Stimulated activated CD8-positive, alpha-beta memory T cell treated with anti-CD3 and anti-CD28 coated beads, Interleukin-4, amount 100 ng/mL, for 24 hours (primary cell): ENCODE measurements at regions not wholly inside any gene's neighbourhood (a gene's known extent, or its start where the extent isn't known, plus 50 kb on each side); places are given as distances from the start of the nearest gene placed in this dataset.

Experiments
- DNase-seq: peaks from one replicate; pipeline ENCODE4 v3.0.0-alpha.2; 2020; ENCODE audit warnings: low read depth

DNA sequence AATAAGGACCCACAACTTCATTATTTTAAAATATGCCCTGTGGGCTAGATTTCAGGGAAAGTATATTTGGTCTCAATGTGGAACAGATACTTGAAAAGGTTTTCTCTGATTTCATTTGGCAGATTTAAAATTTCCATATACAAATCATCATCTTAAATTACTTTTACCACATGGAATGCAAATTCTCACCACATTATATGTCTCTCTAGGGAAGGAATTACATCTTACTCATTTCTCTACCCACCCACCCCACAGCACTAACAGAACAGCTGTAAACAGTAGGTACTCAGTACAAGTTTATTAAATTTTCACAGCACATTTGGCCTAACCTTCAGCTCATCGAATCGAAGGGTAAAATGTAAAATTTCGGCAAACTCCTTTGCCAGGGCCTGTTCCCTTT lies 104.0 kb downstream of the CYRIA start:
- no peak for DNase-seq

DNA sequence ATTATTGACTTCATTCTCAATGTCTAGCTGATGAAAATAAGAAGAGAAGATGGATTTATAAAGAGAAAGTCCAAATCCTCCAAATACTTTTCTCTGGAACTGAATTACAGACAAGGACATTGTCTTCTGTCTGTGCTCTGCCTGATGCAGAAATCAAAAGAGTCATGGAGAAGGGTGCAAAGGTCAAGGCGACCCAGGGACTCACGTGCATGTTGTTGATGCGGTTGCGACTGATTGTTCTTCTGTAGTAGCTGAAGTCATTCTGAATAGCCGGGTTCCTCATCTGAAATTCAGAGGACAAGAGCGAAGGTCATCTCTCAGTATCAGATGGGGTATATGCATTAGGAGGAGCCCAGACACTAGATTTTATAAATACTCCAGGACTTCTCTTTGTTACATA lies 104.4 kb downstream of the CYRIA start:
- DNase-seq, result no peak

DNA sequence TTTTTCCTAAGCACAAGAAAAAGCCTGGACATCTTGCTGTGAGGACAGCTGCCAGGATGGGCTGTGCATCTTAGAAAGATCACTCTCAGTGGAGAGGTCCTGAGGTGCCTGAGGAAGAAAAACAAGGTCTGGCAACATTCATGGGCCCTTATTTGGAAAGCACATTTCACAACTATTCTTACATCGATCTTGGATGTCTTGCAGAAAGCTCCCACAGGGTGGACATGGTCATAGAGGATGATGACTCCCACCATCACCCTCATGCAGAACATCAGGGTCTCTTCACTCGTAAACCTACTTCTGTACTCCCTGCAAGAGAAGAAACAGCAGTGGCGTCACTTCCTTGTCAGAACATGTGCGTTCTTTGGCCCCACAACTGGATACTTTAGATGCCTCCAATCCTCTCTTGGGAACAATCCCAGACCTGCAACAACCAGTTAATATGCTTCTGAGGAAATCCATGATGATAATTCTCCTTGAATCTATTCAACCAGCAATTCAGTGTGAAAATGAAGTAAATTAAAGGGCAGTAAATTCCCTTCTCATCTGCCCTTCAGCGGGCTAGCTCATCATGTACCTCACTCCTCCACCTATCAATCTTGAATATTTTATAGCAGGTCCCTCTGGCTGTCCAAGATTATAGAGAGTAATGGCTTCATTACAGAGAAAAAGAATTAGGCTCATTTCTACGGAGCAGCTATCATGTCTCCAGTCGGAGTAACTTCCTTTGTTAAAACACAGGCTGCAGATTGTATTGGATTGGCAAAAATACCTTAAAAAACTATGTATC lies 106.2 kb downstream of the CYRIA start:
- DNase-seq, result no peak

DNA sequence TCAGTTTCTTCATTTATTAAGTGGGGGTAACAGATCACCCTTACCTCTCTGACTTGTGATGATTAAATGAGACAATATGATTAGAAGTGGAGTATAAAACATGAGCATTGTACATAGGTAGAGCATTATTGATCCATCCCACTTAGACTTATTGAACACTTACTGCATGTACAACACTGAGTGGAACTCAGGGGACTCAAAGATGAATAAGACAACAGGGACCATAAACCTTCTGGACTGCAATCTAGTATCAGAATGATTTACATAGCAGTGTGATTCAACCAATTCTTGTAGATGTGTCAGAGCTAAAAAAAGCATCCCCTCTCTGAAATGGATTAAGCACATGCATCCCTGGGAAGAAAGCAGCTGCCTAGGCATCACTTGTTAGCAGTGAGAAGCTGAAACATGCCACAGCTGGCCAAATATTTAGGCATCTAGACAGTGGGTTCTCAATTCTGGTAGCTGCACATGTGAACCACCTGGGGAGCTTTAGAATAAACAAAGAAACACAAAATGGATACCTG lies 111.5 kb downstream of the CYRIA start:
- DNase-seq, result no peak

DNA sequence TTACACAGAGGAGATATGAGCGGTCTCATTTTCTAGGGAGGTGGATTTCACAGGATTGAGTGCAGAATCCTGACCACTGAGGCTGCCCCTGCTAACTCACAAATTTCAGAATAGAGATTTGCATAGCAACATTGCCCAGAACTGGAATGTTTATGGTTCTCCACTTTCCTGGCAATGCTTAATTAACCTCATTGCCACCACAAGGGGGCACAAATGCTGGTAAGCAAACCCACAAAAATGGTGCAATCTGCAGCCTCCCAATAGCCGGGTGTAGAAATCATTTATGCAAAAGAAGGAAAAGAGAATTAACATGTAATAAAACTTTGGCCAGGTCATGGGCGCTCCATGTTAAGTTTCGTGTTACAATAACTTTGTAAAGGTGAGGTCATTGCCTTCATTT lies 112.4 kb downstream of the CYRIA start:
- DNase-seq, result no peak

DNA sequence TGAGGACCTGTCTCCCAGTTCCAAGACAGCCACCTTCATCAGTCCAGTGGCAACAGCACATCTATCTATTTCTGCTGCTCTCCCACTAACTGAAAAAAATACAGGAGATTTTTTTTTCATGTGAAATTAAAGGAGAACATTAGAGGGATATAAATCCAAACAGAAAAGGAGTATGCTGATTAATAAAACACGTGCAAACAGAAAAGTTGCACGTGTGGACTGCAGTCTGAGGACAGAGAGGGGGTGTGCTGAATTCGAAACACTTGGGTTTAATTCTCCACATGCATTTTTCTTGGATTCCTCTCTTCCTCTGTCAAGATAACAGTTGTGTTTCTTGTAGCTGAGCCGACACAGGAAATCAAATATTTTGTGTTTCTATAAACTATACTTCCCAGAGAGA lies 113.4 kb downstream of the CYRIA start:
- DNase-seq, result no peak

DNA sequence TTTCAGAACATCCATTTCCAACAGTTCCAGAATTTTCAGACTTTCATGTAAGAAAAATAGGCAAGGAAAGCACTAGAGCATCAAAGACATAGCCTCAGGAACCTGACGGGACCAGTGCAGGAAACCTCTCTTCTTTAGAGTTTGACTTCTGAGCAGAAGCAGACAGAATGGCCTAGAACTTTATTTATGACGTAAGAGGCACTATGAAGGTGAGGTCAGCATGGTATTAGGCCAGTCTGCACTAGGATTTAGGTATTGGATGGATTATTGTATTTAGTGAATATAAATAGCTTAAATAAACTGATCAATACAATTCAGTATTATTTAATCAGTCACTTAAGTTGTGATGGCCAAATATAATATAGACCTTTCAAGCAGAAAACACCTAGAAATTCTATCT lies 117.6 kb downstream of the CYRIA start:
- DNase-seq, result no peak

DNA sequence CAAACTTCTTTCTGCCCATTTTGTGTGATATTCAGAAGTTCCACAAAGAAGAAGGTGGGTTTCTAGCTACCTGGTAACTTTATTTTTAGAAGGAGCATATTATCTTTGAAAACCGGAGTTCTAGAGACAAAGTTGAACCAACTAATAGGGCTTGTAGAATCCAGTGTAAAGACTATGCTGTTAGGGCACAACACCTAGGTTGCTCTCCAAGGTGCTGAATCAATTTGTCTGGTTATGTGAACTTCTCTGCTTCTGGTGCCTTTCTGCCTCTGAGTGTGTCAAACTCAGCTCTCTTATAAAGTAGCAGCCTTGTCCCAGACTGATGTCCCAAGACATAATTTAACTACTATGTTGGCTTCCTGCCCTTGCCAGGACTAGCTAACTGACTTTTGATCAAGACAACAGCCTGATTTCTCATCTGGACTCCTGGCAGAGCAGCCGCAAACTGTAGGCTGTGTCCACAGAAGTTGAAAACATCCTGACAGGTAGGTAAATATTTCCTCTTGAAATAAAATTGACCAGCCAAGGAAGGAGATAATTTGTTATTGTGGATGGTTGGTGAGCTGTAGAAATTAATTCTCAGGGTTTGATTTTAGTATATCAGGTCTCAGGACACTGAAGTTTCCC lies 119.4 kb downstream of the CYRIA start:
- no peak for DNase-seq

DNA sequence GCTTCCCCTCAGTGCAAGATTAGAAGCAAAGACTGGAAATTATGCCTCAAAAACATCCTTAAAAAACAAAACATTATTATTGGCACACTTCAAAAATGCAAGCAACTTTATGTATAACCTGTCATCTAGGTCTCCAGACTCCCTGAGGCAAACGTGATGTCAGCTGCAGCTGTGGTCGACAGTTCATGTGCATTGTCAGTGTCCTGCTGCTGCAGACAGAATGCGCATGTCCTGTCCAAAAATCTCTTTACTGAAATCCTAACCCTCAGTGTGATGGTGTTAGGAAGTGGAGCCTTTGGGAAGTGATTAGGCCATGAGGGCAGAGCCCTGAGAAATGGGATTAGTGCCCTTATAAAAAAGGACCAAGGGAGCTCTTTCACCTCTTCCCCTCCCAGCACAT lies 126.9 kb downstream of the CYRIA start:
- DNase-seq, result no peak

DNA sequence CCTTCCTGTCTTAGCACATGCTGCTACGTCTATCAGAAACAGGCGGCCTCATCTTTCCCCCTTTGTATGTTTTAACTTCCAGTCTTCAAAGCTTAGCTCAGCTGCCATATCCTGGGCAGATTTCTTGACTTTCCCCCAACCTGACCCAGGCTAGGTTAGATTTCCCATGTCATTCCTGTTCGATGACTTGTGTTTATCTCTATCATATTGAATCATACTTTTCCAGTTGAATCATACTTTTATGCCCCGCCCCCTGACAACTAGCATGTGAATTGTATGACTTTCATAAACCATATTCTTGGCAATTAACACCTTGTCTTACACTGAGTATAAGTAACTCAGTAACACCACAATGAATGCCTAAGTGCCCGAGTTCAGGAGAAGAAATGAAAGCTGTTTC lies 128.3 kb downstream of the CYRIA start:
- DNase-seq, result no peak

DNA sequence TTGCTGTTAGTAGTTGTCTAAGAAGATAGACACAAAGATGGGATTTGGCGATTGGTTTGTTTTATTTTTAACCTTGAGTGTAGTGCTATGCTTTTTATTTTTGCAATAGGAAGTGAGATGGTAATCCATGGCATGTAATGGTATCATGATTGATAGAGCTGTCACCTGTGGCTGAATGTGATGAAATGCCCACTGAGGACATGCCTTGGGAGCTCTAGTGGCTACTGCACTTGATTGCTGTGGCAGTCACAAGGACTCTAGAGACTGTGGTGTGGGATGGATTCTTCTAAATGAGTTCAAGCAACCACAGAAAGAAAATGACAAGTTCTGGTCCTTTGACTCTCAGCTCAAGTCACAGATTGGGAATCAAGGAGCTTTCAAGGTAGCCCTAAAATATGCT lies 139.4 kb downstream of the CYRIA start:
- DNase-seq, result no peak

DNA sequence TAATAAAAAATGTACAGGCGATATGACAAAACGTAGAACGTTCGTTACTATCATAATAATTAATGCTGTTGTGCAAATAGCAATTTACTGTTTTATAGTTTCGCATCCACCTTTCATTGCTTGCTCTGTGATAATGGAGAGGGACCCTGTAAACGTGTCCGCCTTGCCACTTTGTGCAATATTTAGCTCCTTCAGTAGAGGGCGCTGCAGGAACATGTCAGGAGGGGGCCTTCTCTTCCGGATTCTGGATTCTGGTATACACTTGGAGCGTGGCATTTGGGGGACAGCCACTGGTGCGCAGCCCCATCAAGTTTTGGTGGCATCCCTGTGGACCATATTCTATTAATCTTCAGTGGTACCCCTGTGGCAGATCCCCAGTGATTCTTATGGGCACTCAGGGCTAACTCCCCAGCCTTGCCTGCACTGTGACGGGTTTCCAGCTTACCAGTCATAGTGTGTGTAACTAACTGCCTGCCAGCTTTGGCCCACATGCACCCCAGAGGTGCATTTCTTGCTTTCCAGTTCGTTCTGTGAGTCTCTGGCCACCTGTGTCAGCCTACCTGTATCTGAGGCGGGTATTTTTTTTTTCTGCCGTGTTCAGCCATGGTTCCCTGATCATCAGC lies 140.3 kb downstream of the CYRIA start:
- no peak for DNase-seq

DNA sequence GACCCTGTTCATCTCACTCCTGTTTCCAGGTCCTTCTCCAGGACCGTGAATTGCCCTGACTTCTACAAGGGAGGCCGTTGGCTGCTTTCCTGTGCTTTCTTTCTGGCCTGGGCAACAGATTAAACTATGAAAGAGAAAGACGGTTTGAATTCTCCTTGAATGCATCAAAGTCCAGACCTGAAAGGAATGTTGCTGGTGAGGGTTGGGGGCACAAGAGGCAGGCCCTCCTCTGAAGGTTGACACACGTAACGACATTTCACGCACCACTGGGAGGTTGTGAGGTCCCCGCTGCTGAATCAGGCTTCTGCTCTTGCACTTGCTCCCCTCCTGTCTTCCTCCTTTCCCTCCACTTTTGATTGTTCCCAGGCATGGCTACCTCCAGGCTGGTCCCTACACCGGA lies 141.9 kb downstream of the CYRIA start:
- no peak for DNase-seq

DNA sequence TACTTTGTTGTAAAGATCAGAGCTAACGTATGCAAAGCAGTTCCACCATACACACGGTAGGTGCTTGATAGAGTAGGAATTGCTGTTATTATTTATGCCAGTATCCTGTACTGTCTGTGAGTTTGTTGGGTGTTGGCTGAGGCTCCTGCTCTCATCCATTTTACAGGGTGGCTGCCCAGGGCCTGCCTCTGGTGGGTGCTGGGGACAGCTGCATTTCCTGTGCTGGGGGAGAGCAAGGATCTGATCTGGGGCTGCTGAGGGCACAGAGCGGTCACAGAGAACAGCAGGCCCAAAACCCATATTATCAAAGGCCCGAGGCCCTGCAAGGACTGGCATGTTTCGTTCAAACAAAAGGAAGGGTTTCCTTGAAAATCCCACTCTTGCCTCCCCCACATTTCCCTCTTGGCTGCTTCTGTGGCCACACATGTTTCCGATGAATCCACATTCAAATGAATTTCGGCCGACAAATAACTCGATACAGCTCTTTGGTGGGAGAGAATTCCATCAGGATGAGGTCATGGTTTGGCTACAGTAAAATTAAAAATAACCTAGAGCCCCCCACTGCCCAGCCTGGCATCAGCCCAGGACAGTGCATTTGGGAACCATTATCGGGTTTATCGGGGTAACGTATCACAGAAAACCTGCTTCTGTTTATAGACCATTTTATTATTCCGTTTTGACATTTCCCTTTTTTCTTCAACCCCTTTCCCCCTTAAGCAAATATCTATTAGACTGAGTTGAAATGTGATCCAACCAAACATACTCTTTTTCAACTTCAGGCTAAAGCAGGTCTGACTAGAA lies 143.4 kb downstream of the CYRIA start:
- DNase-seq, result no peak

DNA sequence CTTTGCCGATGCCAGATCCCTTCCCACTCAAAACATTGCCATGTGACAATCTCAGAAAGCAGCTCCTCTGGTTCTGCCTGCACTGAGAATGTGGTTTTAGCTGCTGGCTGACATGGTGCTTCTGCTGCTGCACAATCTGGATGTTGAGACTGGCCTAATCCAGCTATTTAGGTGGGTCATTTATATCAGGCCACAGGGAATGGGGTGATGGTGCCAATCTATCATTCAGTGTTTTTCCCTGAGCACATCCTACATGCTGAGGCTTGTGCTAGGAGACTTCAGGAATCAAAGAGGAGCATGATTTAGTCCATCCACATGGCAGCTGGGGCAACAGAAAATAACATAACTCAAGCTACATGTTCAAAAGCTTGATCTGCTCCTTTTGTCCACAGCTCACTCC lies 144.7 kb downstream of the CYRIA start:
- DNase-seq, result no peak

DNA sequence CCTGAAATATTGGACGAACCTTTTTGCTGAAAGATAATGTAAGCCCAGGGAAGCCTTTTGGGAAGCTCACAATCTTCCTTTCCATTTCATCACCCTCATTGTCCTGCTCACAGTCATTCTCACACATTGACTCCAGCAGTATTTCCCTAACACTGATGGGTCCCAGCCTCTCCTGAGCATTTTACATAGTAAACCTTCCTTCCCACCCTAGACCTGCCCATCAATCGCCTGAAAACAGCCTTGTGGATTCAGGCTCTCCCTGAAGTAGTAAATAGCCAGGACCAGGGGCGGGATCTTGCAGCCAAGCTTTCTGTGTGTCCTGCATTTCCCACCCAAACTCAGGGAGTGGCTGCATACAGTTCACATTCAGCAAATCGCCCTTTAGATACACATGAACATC lies 149.9 kb downstream of the CYRIA start:
- no peak for DNase-seq

DNA sequence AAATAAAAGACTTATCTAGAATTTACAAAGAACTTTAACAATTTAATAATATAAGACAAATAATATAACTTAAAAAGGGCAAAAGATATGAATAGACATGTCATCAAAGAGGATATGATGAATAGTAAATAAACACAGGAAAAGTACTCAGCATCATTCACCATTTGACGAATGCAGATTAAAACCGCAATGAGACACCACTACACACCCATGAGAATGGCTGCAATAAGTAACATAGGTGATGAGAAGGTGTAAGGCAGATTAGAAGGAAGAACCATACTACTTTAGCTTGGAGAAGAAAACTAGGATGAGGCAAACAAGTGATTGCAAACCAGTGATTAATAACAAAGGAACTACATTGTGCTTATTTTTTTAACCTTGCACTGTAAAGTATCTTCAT lies 152.0 kb downstream of the CYRIA start:
- DNase-seq, result no peak

DNA sequence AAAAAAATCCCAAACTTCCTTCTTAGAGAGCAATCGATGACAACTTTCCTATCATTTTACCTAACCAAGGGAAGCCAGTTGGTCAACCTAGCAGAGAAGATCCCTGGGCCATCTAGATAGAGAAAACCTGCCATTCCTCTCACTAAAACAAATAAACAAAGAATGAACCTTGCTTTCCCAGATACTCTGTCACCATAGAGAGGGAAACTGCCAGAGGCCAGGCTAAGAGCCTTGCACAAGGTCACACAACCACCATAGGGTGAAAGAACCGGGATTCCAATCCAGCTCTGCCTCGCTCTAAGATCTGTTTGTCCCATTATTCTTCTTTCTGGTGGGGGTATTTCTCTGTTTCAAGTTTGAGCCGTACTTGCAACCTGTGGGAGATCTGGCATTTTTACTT lies 154.6 kb downstream of the CYRIA start:
- DNase-seq, result no peak

DNA sequence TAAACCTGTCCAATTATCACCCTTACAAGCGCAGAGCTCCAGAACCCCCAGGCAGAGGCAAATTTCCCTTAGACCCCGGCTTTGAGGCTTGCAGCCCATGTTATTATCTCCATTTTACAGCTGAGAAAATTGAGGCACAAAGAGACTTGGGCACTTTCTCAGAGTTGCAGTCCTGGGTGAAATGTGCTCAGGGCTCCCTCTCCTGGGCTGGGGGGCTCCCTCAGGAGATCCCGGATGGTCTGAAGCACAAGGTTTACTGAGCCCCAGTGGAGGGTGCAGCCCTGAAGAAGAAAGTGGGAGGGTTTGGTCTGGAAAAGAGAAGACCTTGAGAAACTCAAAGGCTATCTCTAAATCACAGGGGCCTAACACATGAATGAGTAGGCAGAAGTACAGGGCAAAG lies 156.6 kb downstream of the CYRIA start:
- no peak for DNase-seq

DNA sequence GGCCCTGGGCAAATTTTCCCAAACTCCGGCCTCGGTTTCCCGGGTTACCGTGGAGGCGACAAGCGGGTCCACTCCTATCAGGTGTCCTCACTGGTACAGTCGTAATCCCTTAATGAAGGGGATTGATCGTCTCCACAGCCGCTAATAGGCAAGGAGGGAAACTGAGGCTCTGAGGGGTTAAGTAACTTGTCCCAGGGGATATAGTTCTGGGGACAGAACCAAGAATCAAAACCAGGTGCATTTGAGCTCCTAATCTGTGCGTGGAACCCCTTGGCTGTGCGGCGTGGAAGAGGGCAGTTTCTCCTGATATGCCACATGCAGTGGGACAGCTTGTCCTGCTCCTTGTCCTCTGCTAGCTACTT lies 157.2 kb downstream of the CYRIA start:
- DNase-seq, result no peak

DNA sequence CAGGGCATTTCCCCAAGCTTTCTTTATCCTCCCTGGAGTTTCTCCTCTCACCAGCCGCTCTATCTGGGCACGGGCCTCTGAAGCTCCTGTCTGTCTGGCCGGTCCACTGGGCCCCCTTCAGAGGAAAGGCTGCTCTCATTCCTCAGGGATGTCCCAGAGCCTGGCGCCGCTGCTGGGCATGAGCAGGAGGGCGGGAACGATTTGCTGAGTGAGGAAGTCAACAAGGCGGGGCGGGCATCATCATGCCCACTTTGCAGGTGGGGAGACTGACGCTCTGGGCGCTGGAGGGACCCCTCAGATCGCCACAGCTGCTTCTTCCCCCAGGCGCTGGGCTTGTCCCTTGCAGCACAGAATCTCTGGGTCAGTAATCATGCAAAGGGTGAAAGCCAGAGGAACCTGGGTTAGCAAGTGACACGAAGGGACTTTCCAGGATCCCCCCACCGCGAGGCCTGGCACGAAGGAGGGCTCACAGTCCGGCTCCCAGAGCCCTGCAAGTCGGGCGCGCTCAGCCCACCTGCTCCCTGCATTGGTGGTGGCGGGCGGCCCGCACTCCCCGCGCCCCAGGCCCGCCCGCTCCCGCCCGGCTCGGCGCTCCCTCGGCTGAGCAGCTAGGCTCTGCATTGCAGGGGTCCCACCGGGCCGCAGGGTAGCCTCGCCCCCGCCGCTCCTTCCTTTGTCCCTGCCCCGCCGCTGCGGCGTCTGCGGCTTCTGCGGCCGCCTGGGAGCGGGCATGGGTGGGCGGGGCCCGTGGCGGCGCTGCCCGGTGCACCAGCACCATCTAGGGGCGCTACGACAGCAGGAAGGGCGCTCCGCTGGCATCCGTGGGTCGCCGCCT lies 157.8 kb downstream of the CYRIA start:
- no peak for DNase-seq

DNA sequence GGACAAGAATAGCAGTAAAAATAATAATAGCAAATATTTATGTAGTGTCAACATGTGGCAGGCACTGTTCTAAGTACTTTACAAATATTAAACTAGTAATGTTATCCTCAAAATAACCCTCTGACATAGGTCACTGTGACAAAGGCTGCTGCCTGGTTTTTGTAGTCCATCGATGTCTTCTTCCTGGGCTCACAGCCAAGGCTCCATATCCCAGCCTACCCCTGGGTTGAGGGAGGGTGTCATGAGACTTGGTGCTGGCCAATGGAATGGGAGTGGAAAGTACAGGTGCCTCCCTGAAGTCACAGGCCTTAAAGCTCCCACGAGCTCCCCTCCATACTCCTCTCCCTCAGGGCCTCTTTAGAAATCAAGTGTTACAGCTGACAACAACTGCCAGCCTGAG lies 159.3 kb downstream of the CYRIA start:
- no peak for DNase-seq
